OCI-LY7 (cell line): ENCODE measurements at regions not wholly inside any gene's neighbourhood (a gene's known extent, or its start where the extent isn't known, plus 50 kb on each side); places are given as distances from the start of the nearest gene placed in this dataset.

Experiments
- BruUV-seq: library from RNA; stranded (reverse); fragments of 400-500 nt; replicated peaks from 2 replicates; lab custom pipeline; 2021; lab: Mats Ljungman, UMichigan
- CTCF ChIA-PET: fragments of 300-600 bp; sonication (Branson Sonifier 250); formaldehyde crosslinking; loops from one replicate; lab custom pipeline; 2022; ENCODE audit warnings: antibody characterized with exemption; ENCODE audit not compliant: unreplicated experiment; lab: Charles Lee
- POLR2A ChIA-PET: fragments of 300-600 bp; sonication (Branson Sonifier 250); formaldehyde crosslinking; loops from one replicate; lab custom pipeline; 2022; ENCODE audit warnings: antibody characterized with exemption; lab: Charles Lee
- DNase-seq: peaks from one replicate; pipeline ENCODE4 v3.0.0-alpha.2; 2015; ENCODE audit warnings: low spot score
- H2AFZ ChIP-seq: fragments of 200-600 bp; sonication (generic), shearing (Covaris generic); 2 replicates; pipeline ENCODE4 v1.6.1; 2014; ENCODE audit warnings: mild to moderate bottlenecking, antibody characterized with exemption, low read length, moderate library complexity
- H3K27ac ChIP-seq: fragments of 200-600 bp; sonication (generic); 2 replicates; pipeline ENCODE4 v1.5.1; 2014; ENCODE audit warnings: mixed run types, low read depth, mild to moderate bottlenecking, moderate library complexity, low read length, inconsistent platforms; ENCODE audit not compliant: poor library complexity, severe bottlenecking
- H3K36me3 ChIP-seq: fragments of 200-600 bp; sonication (generic); 2 replicates; pipeline ENCODE4 v1.6.1; 2014; ENCODE audit warnings: mild to moderate bottlenecking, antibody characterized with exemption, low read length, moderate library complexity, mixed read lengths; ENCODE audit not compliant: insufficient read depth
- H3K4me1 ChIP-seq: fragments of 200-600 bp; sonication (generic); 2 replicates; pipeline ENCODE4 v1.5.1; 2014; ENCODE audit warnings: mild to moderate bottlenecking, low read length; ENCODE audit not compliant: insufficient read depth, poor library complexity, severe bottlenecking
- H3K4me2 ChIP-seq: fragments of 200-600 bp; sonication (generic); 2 replicates; pipeline ENCODE4 v1.6.1; 2014; ENCODE audit warnings: mild to moderate bottlenecking, low read length
- H3K4me3 ChIP-seq: fragments of 200-600 bp; sonication (generic); 2 replicates; pipeline ENCODE4 v1.5.1; 2014; ENCODE audit warnings: mild to moderate bottlenecking, low read depth, low read length; ENCODE audit not compliant: poor library complexity, severe bottlenecking
- H3K79me2 ChIP-seq: fragments of 200-600 bp; sonication (generic); 2 replicates; pipeline ENCODE4 v1.6.1; 2016; ENCODE audit warnings: low read depth, mild to moderate bottlenecking, low read length, moderate library complexity, mixed read lengths; ENCODE audit not compliant: insufficient read depth
- H3K9me2 ChIP-seq: fragments of 200-600 bp; sonication (generic); 2 replicates; pipeline ENCODE4 v1.6.1; 2016; ENCODE audit warnings: mild to moderate bottlenecking, low read length, mixed read lengths; ENCODE audit not compliant: insufficient read depth
- H3K9me3 ChIP-seq: fragments of 200-600 bp; sonication (generic); 2 replicates; pipeline ENCODE4 v1.6.1; 2014; ENCODE audit warnings: mild to moderate bottlenecking, mixed run types, low read length, mixed read lengths
- H4K20me1 ChIP-seq: fragments of 200-600 bp; sonication (generic); 2 replicates; pipeline ENCODE4 v1.6.1; 2014; ENCODE audit warnings: mild to moderate bottlenecking, antibody characterized with exemption, low read length, moderate library complexity, mixed read lengths; ENCODE audit not compliant: insufficient read depth
- CTCF ChIP-seq: fragments of 200-600 bp; sonication (generic); conservative IDR thresholded peaks from 2 replicates; pipeline ENCODE4 v1.5.1; 2014; ENCODE audit warnings: mild to moderate bottlenecking, antibody characterized with exemption, low read length, moderate library complexity, mixed read lengths
- EZH2phosphoT487 ChIP-seq: fragments of 200-600 bp; sonication (generic); IDR thresholded peaks from 2 replicates; pipeline ENCODE4 v1.6.1; 2018; ENCODE audit warnings: low read depth, borderline replicate concordance, mild to moderate bottlenecking, mixed run types, antibody characterized with exemption, low read length, moderate library complexity, mixed read lengths
- intact Hi-C: fragments of 100-400 bp; cut with micrococcal nuclease; formaldehyde crosslinking; loops from one replicate; pipeline ENCODE4 v1.10.0; 2022; ENCODE audit not compliant: unreplicated experiment

DNA sequence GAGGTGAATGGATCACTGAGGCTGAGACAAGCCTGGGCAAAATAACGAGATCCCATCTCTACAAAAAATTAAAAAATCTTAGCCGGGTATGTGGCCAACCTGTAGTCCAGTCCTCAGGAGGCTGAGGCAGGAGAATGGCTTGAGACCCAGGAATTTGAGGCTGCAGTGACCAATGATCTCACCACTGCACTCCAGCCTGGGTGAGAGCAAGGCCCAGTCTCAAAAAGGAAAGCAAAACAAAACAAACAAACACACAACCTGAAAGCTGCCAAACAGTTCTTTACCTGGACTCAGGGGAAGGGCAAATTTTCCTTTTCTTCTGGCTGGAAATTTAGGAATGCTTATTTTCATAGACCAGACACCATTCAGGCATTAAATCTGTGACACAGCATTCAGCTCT, 163.1 kb upstream of the FAT1 start:
- ChIA-PET POLR2A (no interaction called here), CTCF (interaction anchor here (0.6 kb wide), 1 partner anchor 20 kb away, joined by 4 read pairs; no protein-coding TSS in a partner anchor)
- Histone ChIP-seq H3K4me2 (0 out of 2 replicates have a peak overlapping the region, but pooled peaks have one; percentile 12), H3K9me2 (no peaks in the 10 kb centered on the region), H3K4me3 (no peak overlapping the region), H3K36me3 (no peaks in the 10 kb centered on the region), H4K20me1 (no peaks in the 10 kb centered on the region), H2AFZ (no peak overlapping the region), H3K9me3 (no peaks in the 10 kb centered on the region), H3K27ac (no peak overlapping the region), H3K79me2 (no peaks in the 10 kb centered on the region), H3K4me1 (no peaks in the 10 kb centered on the region)
- TF ChIP-seq EZH2phosphoT487 = no peak
- no peak for TF ChIP-seq CTCF
- BruUV-seq = no TSS peak
- intact Hi-C loops = no loop called here
- DNase-seq = no peak

GRCh38 chr4:186887291-186887700, 163.6 kb upstream of the FAT1 start:
- Histone ChIP-seq H3K79me2 (no peaks in the 10 kb centered on the region), H3K4me3 (no peak overlapping the region), H3K9me2 (no peaks in the 10 kb centered on the region), H3K4me1 (no peaks in the 10 kb centered on the region), H2AFZ (no peak overlapping the region), H3K9me3 (no peaks in the 10 kb centered on the region), H4K20me1 (no peaks in the 10 kb centered on the region), H3K4me2 (0 out of 2 replicates have a peak overlapping the region, but pooled peaks have one; percentile 12), H3K36me3 (no peaks in the 10 kb centered on the region), H3K27ac (no peak overlapping the region)
- no peak for DNase-seq
- BruUV-seq = no TSS peak
- POLR2A ChIA-PET = no interaction called here
- intact Hi-C loops = no loop called here
- CTCF ChIA-PET = no interaction called here
- TF ChIP-seq EZH2phosphoT487 (no peak), CTCF (no peak)

GRCh38 chr4:186887752-186888151, 164.1 kb upstream of the FAT1 start:
- intact Hi-C loops = no loop called here
- POLR2A ChIA-PET = no interaction called here
- TF ChIP-seq EZH2phosphoT487 (no peak), CTCF (no peak)
- DNase-seq = no peak
- no peaks in the 10 kb centered on the region for H3K9me2 ChIP-seq
- no TSS peak for BruUV-seq
- H3K4me1 ChIP-seq = no peaks in the 10 kb centered on the region
- H3K4me3 ChIP-seq = no peak overlapping the region
- H2AFZ ChIP-seq = no peak overlapping the region
- no peaks in the 10 kb centered on the region for H3K36me3 ChIP-seq
- H4K20me1 ChIP-seq = no peaks in the 10 kb centered on the region
- H3K27ac ChIP-seq = no peak overlapping the region
- no peak overlapping the region for H3K4me2 ChIP-seq
- H3K9me3 ChIP-seq = no peaks in the 10 kb centered on the region
- CTCF ChIA-PET = no interaction called here
- no peaks in the 10 kb centered on the region for H3K79me2 ChIP-seq
